ENCODE measurements at regions not wholly inside any gene's neighbourhood (a gene's known extent, or its start where the extent isn't known, plus 50 kb on each side); places are given as distances from the start of the nearest gene placed in this dataset.

DNA sequence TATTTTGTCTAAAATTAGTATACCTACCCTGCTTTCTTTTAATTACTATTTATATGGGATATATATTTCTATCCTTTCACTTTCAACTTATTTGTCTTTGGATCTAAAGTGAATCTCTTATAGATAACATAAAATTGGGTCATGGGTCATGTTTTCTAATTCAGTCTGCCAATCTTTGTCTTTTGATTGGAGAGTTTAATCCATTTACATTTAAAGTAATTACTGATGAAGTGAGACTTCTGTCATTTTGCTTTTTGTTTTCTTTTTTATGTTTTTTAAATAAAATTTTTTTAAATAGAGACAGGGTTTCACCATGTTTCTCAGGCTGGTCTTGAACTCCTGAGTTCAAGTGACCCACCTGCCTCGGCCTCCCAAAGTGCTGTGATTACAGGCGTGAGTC lies 50.5 kb upstream of the PRDM1 start:
- no peak for DNase-seq (ENCODE audit: low read depth)

GRCh38 chr6:106033806-106034205 lies 52.3 kb upstream of the PRDM1 start:
- DNase-seq (ENCODE audit: low read depth), result no peak

GRCh38 chr6:106027758-106028157 lies 58.4 kb upstream of the PRDM1 start:
- no peak for DNase-seq (ENCODE audit: low read depth)

- DNase-seq (ENCODE audit: low read depth), result no peak
Measured at GRCh38 chr6:106026748-106027715, 59.1 kb upstream of the PRDM1 start.

DNA sequence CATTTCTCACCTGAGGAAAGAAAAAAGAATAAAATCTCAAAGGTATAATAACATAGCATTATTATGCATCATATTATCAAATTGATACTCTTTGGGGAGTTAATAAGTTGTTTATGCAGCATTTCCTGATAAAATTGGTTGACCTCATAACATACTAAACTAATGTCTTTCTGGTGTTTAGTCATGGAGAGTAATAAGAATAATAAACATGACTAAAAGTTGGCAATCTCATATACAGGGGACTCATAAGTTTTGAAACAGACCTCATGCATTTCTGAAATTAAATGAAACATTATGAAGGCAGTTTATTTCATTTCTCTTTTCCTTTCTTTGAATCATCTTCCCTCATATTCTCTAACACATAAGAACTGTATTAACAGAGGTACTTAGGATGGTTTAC lies 60.5 kb upstream of the PRDM1 start:
- DNase-seq (ENCODE audit: low read depth), result no peak

GRCh38 chr6:106022801-106023200 lies 63.3 kb upstream of the PRDM1 start:
- no peak for DNase-seq (ENCODE audit: low read depth)

DNA sequence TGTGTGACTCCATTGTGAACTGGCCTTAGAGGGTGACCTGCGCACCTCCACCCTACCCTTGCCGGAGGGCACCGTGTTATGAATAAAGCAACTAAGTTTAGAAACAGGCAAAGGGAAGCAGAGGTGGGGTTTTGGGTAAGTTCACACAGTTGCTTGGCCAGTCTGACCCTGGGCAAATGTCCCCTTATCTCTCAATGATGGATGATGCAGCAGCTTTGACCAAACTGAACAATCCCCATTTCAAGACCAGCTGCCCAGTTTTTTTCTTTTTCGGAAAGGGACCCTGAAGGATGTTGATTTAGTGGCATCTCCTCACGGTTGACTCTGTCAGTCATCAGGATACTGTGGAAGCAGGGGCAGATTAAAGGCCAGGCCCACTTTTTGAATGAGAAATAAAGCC lies 68.7 kb upstream of the PRDM1 start:
- no peak for DNase-seq (ENCODE audit: low read depth)

DNA sequence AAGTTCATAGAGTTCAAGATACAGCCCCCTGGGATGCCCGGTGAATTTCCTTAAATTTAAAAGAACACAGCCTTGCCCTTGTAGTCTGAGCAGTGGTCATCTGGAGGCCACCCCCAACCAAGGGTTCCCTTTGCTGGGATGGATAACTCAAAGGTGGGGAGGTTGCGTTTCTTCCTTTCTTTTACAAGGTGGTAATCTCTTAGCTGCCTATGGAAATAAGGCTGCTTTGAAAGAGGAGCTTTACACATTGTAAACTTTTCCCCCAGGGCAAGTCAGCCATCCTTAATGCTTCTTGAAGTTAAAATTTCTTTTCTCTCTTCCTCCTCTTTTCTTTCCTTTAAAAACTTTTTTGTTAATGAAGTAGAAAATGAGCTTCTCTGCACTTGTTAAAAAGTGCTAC lies 71.2 kb upstream of the PRDM1 start:
- no peak for DNase-seq (ENCODE audit: low read depth)

DNA sequence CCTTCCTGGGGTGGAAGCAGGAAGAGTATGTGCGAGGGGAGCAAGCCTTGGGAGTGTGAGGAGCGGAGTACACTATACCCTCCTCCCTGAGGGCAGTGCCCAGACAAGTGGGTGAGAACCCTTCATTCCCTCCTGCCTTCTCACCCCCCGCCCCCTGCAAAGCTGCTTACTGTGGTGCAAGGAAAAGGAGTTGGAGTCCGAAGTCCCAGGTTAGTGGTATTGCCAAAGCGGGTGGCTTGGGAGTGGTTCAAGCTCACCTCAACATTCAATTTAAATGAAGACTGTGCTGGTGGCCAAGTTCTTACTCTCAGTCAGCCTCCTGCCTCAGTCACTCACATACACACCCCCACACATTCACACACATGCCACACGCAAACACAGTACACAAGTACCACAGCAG lies 74.7 kb upstream of the PRDM1 start:
- DNase-seq (ENCODE audit: low read depth), result no peak

- no peak for DNase-seq (ENCODE audit: low read depth)
Measured at GRCh38 chr6:106005954-106006353, 80.2 kb upstream of the PRDM1 start.

GRCh38 chr6:106005013-106005412 lies 81.1 kb upstream of the PRDM1 start:
- no peak for DNase-seq (ENCODE audit: low read depth)

- DNase-seq (ENCODE audit: low read depth), result no peak
Measured at GRCh38 chr6:106003268-106003987, 82.7 kb upstream of the PRDM1 start.

GRCh38 chr6:106002005-106002404 lies 84.1 kb upstream of the PRDM1 start:
- DNase-seq (ENCODE audit: low read depth), result no peak

DNA sequence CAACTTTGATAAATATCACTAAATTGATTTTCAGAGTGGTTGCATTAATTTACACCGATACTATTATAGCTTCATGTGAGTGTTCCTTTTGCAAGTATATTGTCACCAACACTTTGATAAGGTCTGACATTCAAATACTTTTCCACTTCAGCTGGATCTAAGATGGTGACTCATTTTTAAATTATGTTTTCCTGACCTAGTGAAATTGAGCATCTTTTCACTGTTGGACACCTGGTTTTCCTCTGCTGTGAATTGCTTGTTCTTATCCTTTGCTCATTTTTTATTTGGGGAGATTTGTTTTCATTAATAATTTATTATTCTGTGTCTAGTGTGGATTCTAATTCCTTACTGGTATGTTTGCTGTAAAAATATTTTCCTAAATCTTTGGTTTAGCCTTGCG lies 85.2 kb upstream of the PRDM1 start:
- DNase-seq (ENCODE audit: low read depth), result no peak

- DNase-seq (ENCODE audit: low read depth), result no peak
Measured at GRCh38 chr6:105997482-105997881, 88.7 kb upstream of the PRDM1 start.

GRCh38 chr6:105995391-105995865 lies 90.7 kb upstream of the PRDM1 start:
- DNase-seq (ENCODE audit: low read depth), result no peak

DNA sequence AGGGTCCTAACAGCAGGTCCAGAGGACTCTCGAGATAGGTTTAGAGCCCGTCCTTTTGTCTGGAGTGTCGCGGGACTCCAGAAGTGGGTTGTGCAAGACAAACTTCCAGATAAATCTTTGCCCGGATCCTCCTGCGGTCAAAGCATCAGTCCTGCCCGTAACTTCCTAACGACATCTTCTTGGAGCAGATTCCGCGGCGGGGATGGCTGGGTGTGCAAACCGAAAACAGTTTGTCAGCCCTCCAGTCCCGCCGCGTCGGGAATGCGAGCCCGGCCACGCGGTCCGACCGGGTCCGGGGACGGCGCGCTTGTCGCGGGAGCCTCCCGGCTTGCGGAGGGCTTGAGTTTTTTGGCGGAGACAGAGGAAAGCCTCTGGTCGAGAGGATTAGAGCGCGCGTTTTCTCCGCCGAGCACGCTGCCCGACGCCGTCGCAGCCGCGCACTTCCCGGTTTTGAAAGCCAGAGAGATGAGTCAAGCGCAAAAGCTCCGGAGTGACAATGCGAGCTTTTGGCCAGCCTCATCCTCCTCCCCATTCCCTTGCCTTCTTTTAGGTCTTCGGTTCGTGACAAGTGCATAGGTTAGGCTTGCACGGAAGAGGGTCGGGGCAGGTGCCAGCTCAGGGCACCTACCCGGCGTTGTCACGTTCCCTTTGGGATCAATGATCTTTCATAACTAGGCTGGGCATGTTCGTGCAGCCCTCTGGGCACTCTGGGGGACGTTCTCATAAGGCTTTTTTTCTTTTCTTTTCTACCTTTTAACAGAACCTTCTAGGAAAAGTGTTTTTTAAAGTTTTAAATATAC lies 91.3 kb upstream of the PRDM1 start:
- peak; percentile 25 for DNase-seq (ENCODE audit: low read depth)

- DNase-seq (ENCODE audit: low read depth), result no peak
Measured at GRCh38 chr6:105994118-105994590, 92.0 kb upstream of the PRDM1 start.

GRCh38 chr6:105993341-105994117 lies 92.6 kb upstream of the PRDM1 start:
- no peak for DNase-seq (ENCODE audit: low read depth)

GRCh38 chr6:105992315-105992961 lies 93.7 kb upstream of the PRDM1 start:
- peak; percentile 60 for DNase-seq (ENCODE audit: low read depth)

Measured in stimulated activated CD8-positive, alpha-beta memory T cell treated with anti-CD3 and anti-CD28 coated beads, Interleukin-15, amount 100 ng/mL, for 24 hours (primary cell).